Aorta (tissue), 5 donors: ENCODE measurements at regions not wholly inside any gene's neighbourhood (a gene's known extent, or its start where the extent isn't known, plus 50 kb on each side); places are given as distances from the start of the nearest gene placed in this dataset.
A peak's percentile ranks its signal among the peaks of the same experiment; 100 is the strongest.

Experiments used
- ATAC-seq: fragments of 200-7000 bp; cut with Tn5 transposase; one replicate; pipeline ENCODE4 v1.9.1; 2022; ENCODE audit warnings: moderate library complexity; ENCODE audit not compliant: low FRiP score
- DNase-seq, 2 donors: peaks; one replicate each; pipeline ENCODE4 v3.0.0-alpha.2; 2020
- H3K27ac ChIP-seq, 2 donors: one replicate each; pipeline ENCODE4 v1.5.1; 2013; ENCODE audit warnings: low read length in 2 of 2, mild to moderate bottlenecking in 2 of 2, moderate library complexity in 2 of 2, control low read depth in 1 of 2, inconsistent platforms in 1 of 2, low read depth in 1 of 2
- H3K27me3 ChIP-seq, 2 donors: one replicate each; pipeline ENCODE4 v1.6.1; 2013; ENCODE audit warnings: control low read depth in 1 of 2, low read length in 1 of 2, mild to moderate bottlenecking in 1 of 2, moderate library complexity in 1 of 2; ENCODE audit not compliant: insufficient read depth in 2 of 2, control insufficient read depth in 1 of 2
- H3K36me3 ChIP-seq, 2 donors: one replicate each; pipeline ENCODE4 v1.6.1; 2013; ENCODE audit warnings: control low read depth in 1 of 2, low read length in 1 of 2, mild to moderate bottlenecking in 1 of 2; ENCODE audit not compliant: insufficient read depth in 2 of 2, control insufficient read depth in 1 of 2
- H3K4me1 ChIP-seq, 2 donors: one replicate each; pipeline ENCODE4 v1.6.1; 2013; ENCODE audit warnings: low read length in 2 of 2, control low read depth in 1 of 2, mild to moderate bottlenecking in 1 of 2, moderate library complexity in 1 of 2; ENCODE audit not compliant: insufficient read depth in 2 of 2, control insufficient read depth in 1 of 2
- H3K4me3 ChIP-seq, 2 donors: one replicate each; pipeline ENCODE4 v1.5.1; 2013; ENCODE audit warnings: low read length in 2 of 2, control low read depth in 1 of 2, mild to moderate bottlenecking in 1 of 2
- H3K9me3 ChIP-seq: one replicate; pipeline ENCODE4 v1.6.1; 2013; ENCODE audit warnings: mild to moderate bottlenecking, low read length; ENCODE audit not compliant: control insufficient read depth
- WGBS, 2 donors: extraction: QIAGEN DNeasy Blood & Tissue Kit; methylation state at CpG; one replicate each; pipeline ENCODE4 v1.1.7; 2013; 5-methylcytosine and 5-hydroxymethylcytosine counted together
- intact Hi-C, 2 donors: fragments of 100-400 bp; cut with DNase I; formaldehyde crosslinking; loops; one replicate each; pipeline versions ENCODE4 v1.14.2 to v1.15.0; 2022
- donor health status: healthy with polysubstance abuse.
- donor health status: Bipolar disorder and iron deficiency.
- donor health status: DM: no; HTN: no; CAD: no.
- donor health status: DM: no; HTN: no; CAD: no.
- donor health status: DM: yes; HTN: yes; CAD: no.

DNA sequence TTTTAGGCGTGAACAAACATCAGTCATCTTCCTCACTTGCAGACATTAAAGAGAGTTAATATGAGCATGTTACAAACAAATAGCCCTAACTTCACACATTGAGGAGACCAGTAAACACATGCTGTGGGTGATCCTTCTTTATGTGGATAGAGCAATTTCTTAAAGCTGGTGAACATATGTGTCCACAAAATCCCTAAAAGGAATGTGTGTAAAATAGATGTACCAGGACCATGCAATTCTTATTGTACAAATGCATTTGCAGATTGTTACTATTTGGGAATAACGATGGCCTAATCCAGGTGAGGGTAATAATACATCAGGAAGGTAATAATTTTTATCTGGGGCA, 228.9 kb downstream of the ALDH8A1 start:
- Histone ChIP-seq H3K9me3 (no peaks in the 10 kb centered on the region), H3K36me3 (no peaks in the 10 kb centered on the region), H3K27me3 (no peaks in the 10 kb centered on the region), H3K27ac (no peak overlapping the region), H3K4me1 (peaks cover 1 to 6% of the 10 kb centered on the region in 2 donors), H3K4me3 (no peak overlapping the region)
- WGBS, 2 donors: 74 to 79% methylated on average over 2 of the region's 2 CpGs
- intact Hi-C loops: no loop called here
- ATAC-seq (no peak), DNase-seq (no peak)

DNA sequence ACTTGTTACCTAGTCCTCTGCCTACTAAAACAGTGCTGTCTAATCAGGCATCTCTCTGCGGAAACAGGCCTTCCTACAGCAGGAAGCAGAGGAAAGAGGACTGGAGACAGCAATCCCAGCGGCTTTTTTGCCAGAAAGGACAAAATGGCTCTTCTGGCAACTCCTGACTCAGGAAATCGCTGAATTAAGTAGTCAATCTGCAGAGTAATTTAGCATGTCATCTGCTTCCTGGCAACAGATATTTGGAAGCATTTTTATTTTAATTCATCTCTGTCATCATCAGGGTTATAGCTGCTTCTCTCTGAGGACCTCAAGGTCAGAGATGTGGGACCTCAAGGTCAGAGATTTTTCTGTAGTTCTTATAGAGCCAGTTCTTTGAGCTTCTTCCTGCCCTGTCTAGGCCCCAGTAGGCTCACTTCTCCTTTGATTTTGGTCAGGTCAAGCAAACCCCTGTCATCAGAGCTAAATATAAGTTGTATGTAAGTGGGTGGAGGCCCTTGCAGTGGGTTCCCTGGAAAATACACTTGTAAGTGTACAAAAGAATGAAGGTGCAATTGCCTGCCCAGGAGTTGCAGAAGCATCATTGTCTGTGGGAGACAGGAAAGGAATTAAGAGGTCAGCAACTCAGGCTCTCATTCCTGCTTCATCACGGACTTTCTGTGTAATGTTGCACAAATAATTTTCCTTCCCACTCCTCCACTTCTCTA, 229.4 kb downstream of the ALDH8A1 start:
- ATAC-seq (peak; percentile 63), DNase-seq (no peak)
- H3K27me3 ChIP-seq: no peaks in the 10 kb centered on the region
- intact Hi-C loops: no loop called here
- no peaks in the 10 kb centered on the region for H3K9me3 ChIP-seq
- H3K4me1 ChIP-seq: peaks cover 1 to 6% of the 10 kb centered on the region in 2 donors
- WGBS, 2 donors: 15 to 16% methylated on average over 4 of the region's 4 CpGs
- H3K4me3 ChIP-seq: no peak overlapping the region
- H3K36me3 ChIP-seq: no peaks in the 10 kb centered on the region
- no peak overlapping the region for H3K27ac ChIP-seq

DNA sequence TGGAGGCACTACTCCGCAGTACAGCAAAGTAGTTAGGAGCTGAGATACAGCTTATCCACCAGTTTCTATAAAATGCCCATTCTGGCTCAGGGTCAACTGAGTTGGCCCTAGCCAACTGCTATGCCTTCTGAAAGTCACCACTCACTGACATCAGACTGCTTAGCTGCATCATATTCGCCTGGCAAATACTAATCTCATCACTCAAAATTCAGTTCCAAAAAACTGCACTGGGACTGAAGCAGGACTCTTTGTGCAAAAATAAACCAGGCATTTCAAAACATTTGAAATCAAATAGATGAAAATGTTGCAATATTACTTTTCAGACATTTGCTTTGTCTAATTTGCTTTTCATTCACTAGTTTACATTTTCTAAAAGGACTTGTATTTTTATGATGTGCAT, 230.0 kb downstream of the ALDH8A1 start:
- Histone ChIP-seq H3K9me3 (no peaks in the 10 kb centered on the region), H3K27me3 (no peaks in the 10 kb centered on the region), H3K27ac (no peak overlapping the region), H3K4me1 (peaks cover 1 to 6% of the 10 kb centered on the region in 2 donors), H3K4me3 (no peak overlapping the region), H3K36me3 (no peaks in the 10 kb centered on the region)
- 13 to 17% methylated on average over 2 of the region's 2 CpGs for WGBS, 2 donors
- DNase-seq (no peak), ATAC-seq (peak; percentile 34)
- intact Hi-C loops: no loop called here

DNA sequence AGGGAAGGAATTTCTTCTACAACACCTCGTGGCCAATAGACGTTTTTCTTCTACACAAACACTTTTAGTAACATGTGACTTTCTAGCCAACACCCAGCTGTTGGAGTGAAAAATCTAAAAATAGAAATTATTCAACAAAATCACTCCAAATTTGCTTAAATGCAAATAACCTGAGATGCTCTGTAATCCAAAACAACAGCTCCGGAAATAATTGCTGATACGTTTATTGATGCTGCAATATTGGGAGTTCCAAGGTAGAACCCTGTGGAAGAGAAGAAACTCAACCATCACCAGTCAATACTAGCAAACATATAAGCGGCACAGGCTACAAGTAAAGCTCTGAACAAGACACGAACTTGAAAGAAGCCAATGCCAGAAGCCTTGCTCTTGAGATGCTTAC, 230.6 kb downstream of the ALDH8A1 start:
- 60 to 61% methylated on average over 6 of the region's 6 CpGs for WGBS, 2 donors
- no peaks in the 10 kb centered on the region for H3K9me3 ChIP-seq
- no peaks in the 10 kb centered on the region for H3K36me3 ChIP-seq
- H3K4me3 ChIP-seq: no peak overlapping the region
- no peak for DNase-seq
- ATAC-seq: no peak
- H3K27ac ChIP-seq: peak overlapping the region in 1 of 2 donors; percentile 5
- peaks cover 1 to 6% of the 10 kb centered on the region in 2 donors for H3K4me1 ChIP-seq
- intact Hi-C loops: no loop called here
- H3K27me3 ChIP-seq: no peaks in the 10 kb centered on the region

DNA sequence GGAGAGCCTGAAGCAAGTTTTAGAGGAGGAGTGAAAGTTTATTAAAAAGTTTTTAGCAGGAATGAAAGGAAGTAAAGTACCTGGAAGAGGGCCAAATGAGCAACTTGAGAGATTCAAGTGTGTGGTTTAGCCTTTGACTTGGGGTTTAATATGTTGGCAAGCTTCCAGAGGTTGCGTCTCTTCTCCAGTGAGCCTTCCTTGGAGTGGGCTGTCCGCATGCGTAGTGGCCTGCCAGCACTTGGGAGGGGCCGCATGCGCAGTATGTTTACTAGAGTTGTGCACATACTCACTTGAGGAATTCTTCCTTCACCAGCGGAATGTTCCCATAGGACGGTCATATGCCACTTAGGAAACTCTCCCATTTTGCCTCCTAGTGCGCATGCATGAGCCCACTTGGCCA, 235.2 kb downstream of the ALDH8A1 start:
- 83 to 85% methylated on average over 8 of the region's 8 CpGs for WGBS, 2 donors
- Histone ChIP-seq H3K4me1 (peaks cover 0 to 3% of the 10 kb centered on the region in 2 donors), H3K4me3 (no peak overlapping the region), H3K36me3 (no peaks in the 10 kb centered on the region), H3K27ac (no peak overlapping the region), H3K27me3 (no peaks in the 10 kb centered on the region), H3K9me3 (no peaks in the 10 kb centered on the region)
- intact Hi-C loops: no loop called here
- ATAC-seq (no peak), DNase-seq (no peak)

DNA sequence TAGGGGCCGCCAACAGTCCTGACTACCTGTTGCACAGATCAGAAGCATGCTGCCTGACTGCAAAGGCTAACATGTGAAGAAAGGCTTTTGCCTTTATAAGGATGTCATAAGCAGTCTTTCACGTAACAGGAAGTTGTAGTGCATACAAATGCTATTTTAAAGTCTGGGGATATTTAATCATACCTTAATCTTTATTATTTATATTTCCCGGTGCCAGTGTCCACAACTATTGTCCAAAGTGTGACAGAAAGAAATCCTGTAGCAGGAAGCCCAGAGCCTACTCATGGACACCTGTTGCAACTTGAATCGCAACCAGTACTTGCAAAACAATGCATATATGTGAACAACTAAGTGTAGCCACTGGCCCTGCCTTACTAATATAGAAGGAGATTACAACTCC, 235.8 kb downstream of the ALDH8A1 start:
- Histone ChIP-seq H3K27ac (no peak overlapping the region), H3K4me1 (no peaks in the 10 kb centered on the region), H3K36me3 (no peaks in the 10 kb centered on the region), H3K9me3 (no peaks in the 10 kb centered on the region), H3K27me3 (no peaks in the 10 kb centered on the region), H3K4me3 (no peak overlapping the region)
- intact Hi-C loops: no loop called here
- DNase-seq (no peak), ATAC-seq (no peak)
- 58 to 64% methylated on average over 4 of the region's 4 CpGs for WGBS, 2 donors

DNA sequence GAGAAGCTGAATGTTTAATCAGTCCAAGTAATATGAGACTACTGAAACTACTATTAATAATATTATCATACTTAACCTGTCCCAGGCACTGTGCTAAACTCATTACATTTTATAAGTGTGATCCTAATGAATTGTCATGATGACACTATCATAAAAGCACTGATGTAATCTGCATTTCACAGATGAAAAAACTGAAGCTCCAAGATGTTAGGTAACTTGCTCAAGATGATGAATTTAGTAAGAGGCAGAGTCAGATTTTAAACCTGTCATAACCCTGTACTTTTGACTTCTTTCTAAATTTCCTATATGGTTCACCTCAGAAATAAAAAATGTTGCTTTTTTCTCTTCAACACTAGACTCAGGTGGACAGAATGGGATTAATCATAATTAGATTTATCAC, 237.6 kb downstream of the ALDH8A1 start:
- H3K4me3 ChIP-seq: no peak overlapping the region
- no peak overlapping the region for H3K27ac ChIP-seq
- DNase-seq (no peak), ATAC-seq (no peak)
- no peaks in the 10 kb centered on the region for H3K36me3 ChIP-seq
- no peaks in the 10 kb centered on the region for H3K27me3 ChIP-seq
- H3K9me3 ChIP-seq: no peaks in the 10 kb centered on the region
- H3K4me1 ChIP-seq: no peaks in the 10 kb centered on the region
- intact Hi-C loops: no loop called here

DNA sequence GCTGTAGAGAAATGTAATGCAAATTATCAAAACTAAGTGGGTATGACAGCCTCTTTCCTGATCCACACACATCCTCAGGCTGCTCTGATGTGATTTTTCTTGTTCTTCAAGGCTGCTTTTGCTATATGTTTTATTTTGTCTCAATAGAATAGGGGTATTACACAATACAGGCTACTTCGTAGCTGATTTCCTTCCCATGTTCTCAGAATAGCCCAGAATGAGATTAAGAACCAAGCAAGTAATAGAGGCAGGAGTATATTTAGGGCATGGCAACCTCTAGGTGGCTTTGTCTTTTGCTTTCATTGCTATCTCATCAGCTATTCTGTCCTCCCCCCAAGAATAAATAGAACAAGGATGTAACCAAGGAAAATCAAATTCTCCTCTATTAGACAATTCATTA, 241.8 kb downstream of the ALDH8A1 start:
- Histone ChIP-seq H3K27me3 (no peaks in the 10 kb centered on the region), H3K36me3 (no peaks in the 10 kb centered on the region), H3K4me1 (no peaks in the 10 kb centered on the region), H3K4me3 (no peak overlapping the region), H3K9me3 (peaks cover 2% of the 10 kb centered on the region), H3K27ac (no peak overlapping the region)
- ATAC-seq: no peak
- intact Hi-C loops: no loop called here
- DNase-seq: no peak
- 84 to 91% methylated on average over 1 of the region's 1 CpG for WGBS, 2 donors

DNA sequence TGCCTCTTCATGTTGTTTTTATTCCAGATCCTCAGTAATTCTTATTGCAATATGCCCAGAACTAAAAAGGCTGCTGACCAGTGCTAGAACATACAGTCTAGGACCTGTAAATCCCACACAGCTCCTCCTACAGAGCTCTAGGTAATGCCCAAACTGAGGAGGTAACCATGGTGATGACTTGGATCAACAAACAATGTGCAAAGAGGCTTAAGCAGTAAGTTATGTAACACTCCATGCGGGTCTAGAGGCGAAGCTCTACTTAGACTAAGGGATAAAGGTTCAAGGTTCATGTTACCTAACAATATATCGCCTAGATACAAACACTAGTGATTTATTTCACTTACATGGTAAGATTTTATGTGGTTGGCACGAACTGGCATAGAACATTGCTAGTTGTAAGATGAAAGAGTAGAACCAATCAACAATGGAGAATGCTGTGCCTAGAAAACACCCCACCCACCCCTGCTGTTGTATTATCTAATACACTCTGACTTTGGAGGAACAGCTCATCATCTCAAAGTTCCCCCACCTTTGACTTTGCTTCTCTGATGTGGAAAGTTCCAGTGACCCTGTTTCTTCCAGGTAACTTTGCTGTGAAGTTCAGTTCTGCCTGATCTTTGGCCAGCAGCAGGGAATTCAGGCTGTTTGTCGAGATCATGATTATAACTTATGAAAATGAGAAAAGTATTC, 242.4 kb downstream of the ALDH8A1 start:
- Histone ChIP-seq H3K4me3 (no peak overlapping the region), H3K27ac (no peak overlapping the region), H3K9me3 (peaks cover 2% of the 10 kb centered on the region), H3K27me3 (no peaks in the 10 kb centered on the region), H3K36me3 (no peaks in the 10 kb centered on the region), H3K4me1 (no peaks in the 10 kb centered on the region)
- ATAC-seq (no peak), DNase-seq (no peak)
- intact Hi-C loops: no loop called here
- 62 to 78% methylated on average over 5 of the region's 5 CpGs for WGBS, 2 donors
